SJCRH30 (cell line): ENCODE measurements at regions not wholly inside any gene's neighbourhood (a gene's known extent, or its start where the extent isn't known, plus 50 kb on each side); places are given as distances from the start of the nearest gene placed in this dataset.

Source experiments
- DNase-seq, 2 experiments: peaks; one replicate each; pipeline ENCODE4 v3.0.0-alpha.2; 2015 to 2020
- H3K27ac ChIP-seq: fragments of 250-450 bp; sonication (Bioruptor Pico); 2 replicates; pipeline ENCODE4 v1.5.1; 2020; ENCODE audit warnings: mild to moderate bottlenecking, moderate library complexity
- H3K27me3 ChIP-seq: fragments of 250-450 bp; sonication (Bioruptor Pico); 2 replicates; pipeline ENCODE4 v1.5.1; 2020; ENCODE audit warnings: mild to moderate bottlenecking, moderate library complexity
- H3K36me3 ChIP-seq: fragments of 250-450 bp; sonication (Bioruptor Pico); 2 replicates; pipeline ENCODE4 v1.5.1; 2020; ENCODE audit warnings: mild to moderate bottlenecking, moderate library complexity
- H3K4me1 ChIP-seq: fragments of 250-450 bp; sonication (Bioruptor Pico); 2 replicates; pipeline ENCODE4 v1.5.1; 2020; ENCODE audit warnings: mild to moderate bottlenecking, moderate library complexity
- H3K4me3 ChIP-seq: fragments of 250-450 bp; sonication (Bioruptor Pico); 2 replicates; pipeline ENCODE4 v1.5.1; 2020; ENCODE audit warnings: mild to moderate bottlenecking, moderate library complexity
- H3K9me3 ChIP-seq: fragments of 250-450 bp; sonication (Bioruptor Pico); replicated peaks from 2 replicates; pipeline ENCODE4 v1.5.1; 2020; ENCODE audit warnings: mild to moderate bottlenecking, moderate library complexity

GRCh38 chr16:81185416-81185815 is 53.1 kb upstream of the BCO1 start:
- Histone ChIP-seq H3K27ac (no peak overlapping the region), H3K9me3 (no peaks in the 10 kb centered on the region), H3K27me3 (no peaks in the 10 kb centered on the region), H3K4me1 (peaks cover 2% of the 10 kb centered on the region), H3K4me3 (no peak overlapping the region), H3K36me3 (no peaks in the 10 kb centered on the region)
- DNase-seq, result peak; percentile 18 to 19

- Histone ChIP-seq H3K27ac (no peak overlapping the region), H3K4me3 (no peak overlapping the region), H3K9me3 (no peaks in the 10 kb centered on the region), H3K27me3 (no peaks in the 10 kb centered on the region), H3K4me1 (no peaks in the 10 kb centered on the region; the same call in 1 of the 2 replicates), H3K36me3 (no peaks in the 10 kb centered on the region)
- peak; percentile 88 to 92 for DNase-seq
Measured at GRCh38 chr16:81181013-81181720, 57.3 kb upstream of the BCO1 start.

- DNase-seq, result no peak
- Histone ChIP-seq H3K9me3 (no peaks in the 10 kb centered on the region), H3K27ac (no peak overlapping the region), H3K4me1 (no peaks in the 10 kb centered on the region; the same call in 1 of the 2 replicates), H3K27me3 (no peaks in the 10 kb centered on the region), H3K4me3 (no peak overlapping the region), H3K36me3 (no peaks in the 10 kb centered on the region)
Measured at GRCh38 chr16:81180578-81180977, 57.9 kb upstream of the BCO1 start.

GRCh38 chr16:81179219-81179618 is 59.3 kb upstream of the BCO1 start:
- H3K4me3 ChIP-seq, result no peak overlapping the region
- no peaks in the 10 kb centered on the region for H3K36me3 ChIP-seq
- no peaks in the 10 kb centered on the region; the same call in 1 of the 2 replicates for H3K4me1 ChIP-seq
- no peaks in the 10 kb centered on the region for H3K9me3 ChIP-seq
- H3K27me3 ChIP-seq, result no peaks in the 10 kb centered on the region
- H3K27ac ChIP-seq, result no peak overlapping the region
- no peak for DNase-seq

- Histone ChIP-seq H3K9me3 (no peaks in the 10 kb centered on the region), H3K27ac (no peak overlapping the region), H3K4me3 (no peak overlapping the region), H3K4me1 (no peaks in the 10 kb centered on the region), H3K27me3 (no peaks in the 10 kb centered on the region), H3K36me3 (no peaks in the 10 kb centered on the region)
- DNase-seq, result no peak
Measured at GRCh38 chr16:81175325-81175891, 63.1 kb upstream of the BCO1 start.

GRCh38 chr16:81174644-81175324 is 63.7 kb upstream of the BCO1 start:
- Histone ChIP-seq H3K27ac (no peak overlapping the region), H3K27me3 (no peaks in the 10 kb centered on the region), H3K9me3 (no peaks in the 10 kb centered on the region), H3K4me3 (no peak overlapping the region), H3K4me1 (no peaks in the 10 kb centered on the region), H3K36me3 (no peaks in the 10 kb centered on the region)
- DNase-seq, result no peak

- H3K27me3 ChIP-seq, result no peaks in the 10 kb centered on the region
Measured at GRCh38 chr16:81172769-81173658, 65.5 kb upstream of the BCO1 start.

GRCh38 chr16:81170824-81171223 is 67.7 kb upstream of the BCO1 start:
- no peaks in the 10 kb centered on the region for H3K27me3 ChIP-seq
- H3K36me3 ChIP-seq, result no peaks in the 10 kb centered on the region
- H3K4me1 ChIP-seq, result no peaks in the 10 kb centered on the region
- DNase-seq, result no peak
- no peak overlapping the region for H3K27ac ChIP-seq
- H3K9me3 ChIP-seq, result no peaks in the 10 kb centered on the region
- H3K4me3 ChIP-seq, result no peak overlapping the region

More at GRCh38 chr16:81172769-81173658, 65.5 kb upstream of the BCO1 start:
- DNase-seq, result no peak
- Histone ChIP-seq H3K9me3 (no peaks in the 10 kb centered on the region), H3K36me3 (no peaks in the 10 kb centered on the region), H3K4me1 (no peaks in the 10 kb centered on the region), H3K4me3 (no peak overlapping the region), H3K27ac (no peak overlapping the region)

GRCh38 chr16:81168406-81168805 is 70.1 kb upstream of the BCO1 start:
- DNase-seq, result no peak
- H3K27ac ChIP-seq, result no peak overlapping the region
- H3K36me3 ChIP-seq, result no peaks in the 10 kb centered on the region
- H3K4me1 ChIP-seq, result no peaks in the 10 kb centered on the region
- no peak overlapping the region for H3K4me3 ChIP-seq
- H3K27me3 ChIP-seq, result no peaks in the 10 kb centered on the region
- H3K9me3 ChIP-seq, result no peaks in the 10 kb centered on the region

GRCh38 chr16:81167851-81168250 is 70.6 kb upstream of the BCO1 start:
- Histone ChIP-seq H3K4me1 (no peaks in the 10 kb centered on the region), H3K9me3 (no peaks in the 10 kb centered on the region), H3K4me3 (no peak overlapping the region), H3K27me3 (no peaks in the 10 kb centered on the region), H3K36me3 (no peaks in the 10 kb centered on the region), H3K27ac (no peak overlapping the region)
- DNase-seq, result no peak

- H3K4me1 ChIP-seq, result no peaks in the 10 kb centered on the region
- no peak overlapping the region for H3K4me3 ChIP-seq
- no peaks in the 10 kb centered on the region for H3K36me3 ChIP-seq
- DNase-seq, result no peak
- no peaks in the 10 kb centered on the region for H3K9me3 ChIP-seq
- no peaks in the 10 kb centered on the region for H3K27me3 ChIP-seq
- no peak overlapping the region for H3K27ac ChIP-seq
Measured at GRCh38 chr16:81166417-81167300, 70.5 kb upstream of the GCSH start.

- H3K9me3 ChIP-seq, result no peaks in the 10 kb centered on the region
- no peaks in the 10 kb centered on the region for H3K27me3 ChIP-seq
- DNase-seq, result no peak
- H3K4me3 ChIP-seq, result no peak overlapping the region
- H3K36me3 ChIP-seq, result no peaks in the 10 kb centered on the region
- no peak overlapping the region for H3K27ac ChIP-seq
- no peaks in the 10 kb centered on the region for H3K4me1 ChIP-seq
Measured at GRCh38 chr16:81165411-81166097, 69.4 kb upstream of the GCSH start.

GRCh38 chr16:81164958-81165357 is 68.8 kb upstream of the GCSH start:
- H3K36me3 ChIP-seq, result no peaks in the 10 kb centered on the region
- no peak for DNase-seq
- H3K27ac ChIP-seq, result no peak overlapping the region
- H3K27me3 ChIP-seq, result no peaks in the 10 kb centered on the region
- H3K4me1 ChIP-seq, result no peaks in the 10 kb centered on the region
- H3K4me3 ChIP-seq, result no peak overlapping the region
- no peaks in the 10 kb centered on the region for H3K9me3 ChIP-seq
